Left kidney (tissue), 1 donor: ENCODE measurements at regions not wholly inside any gene's neighbourhood (a gene's known extent, or its start where the extent isn't known, plus 50 kb on each side); places are given as distances from the start of the nearest gene placed in this dataset.

Experiments
- DNase-seq: peaks from one replicate; pipeline ENCODE4 v3.0.0-alpha.2; 2013

- DNase-seq, result no peak
Measured at GRCh38 chr2:19717446-19717845, 184.3 kb downstream of the TTC32 start.

- DNase-seq, result no peak
Measured at GRCh38 chr2:19714926-19715325, 186.9 kb downstream of the TTC32 start.

- no peak for DNase-seq
Measured at GRCh38 chr2:19712850-19713249, 188.9 kb downstream of the TTC32 start.

GRCh38 chr2:19711470-19712372 is 190.1 kb downstream of the TTC32 start:
- peak; percentile 31 for DNase-seq

- no peak for DNase-seq
Measured at GRCh38 chr2:19710230-19710629, 191.6 kb downstream of the TTC32 start.

GRCh38 chr2:19709553-19709952 is 192.2 kb downstream of the TTC32 start:
- DNase-seq, result no peak

- no peak for DNase-seq
Measured at GRCh38 chr2:19708776-19709175, 193.0 kb downstream of the TTC32 start.

- no peak for DNase-seq
Measured at GRCh38 chr2:19706332-19706731, 195.5 kb downstream of the TTC32 start.

GRCh38 chr2:19702267-19702666 is 199.5 kb downstream of the TTC32 start:
- DNase-seq, result no peak

- DNase-seq, result no peak
Measured at GRCh38 chr2:19700861-19701585, 200.8 kb downstream of the TTC32 start.

GRCh38 chr2:19697131-19697530 is 204.7 kb downstream of the TTC32 start:
- DNase-seq, result no peak

GRCh38 chr2:19695706-19696105 is 206.1 kb downstream of the TTC32 start:
- DNase-seq, result no peak

- no peak for DNase-seq
Measured at GRCh38 chr2:19691892-19692291, 209.9 kb downstream of the TTC32 start.

GRCh38 chr2:19690429-19690828 is 211.4 kb downstream of the TTC32 start:
- no peak for DNase-seq

- DNase-seq, result no peak
Measured at GRCh38 chr2:19689646-19690168, 212.1 kb downstream of the TTC32 start.

GRCh38 chr2:19688059-19688458 is 213.7 kb downstream of the TTC32 start:
- no peak for DNase-seq

- no peak for DNase-seq
Measured at GRCh38 chr2:19687017-19687659, 214.6 kb downstream of the TTC32 start.

GRCh38 chr2:19686439-19686838 is 215.3 kb downstream of the TTC32 start:
- DNase-seq, result no peak

GRCh38 chr2:19685731-19686130 is 216.1 kb downstream of the TTC32 start:
- no peak for DNase-seq

GRCh38 chr2:19684516-19684915 is 217.3 kb downstream of the TTC32 start:
- DNase-seq, result no peak

- no peak for DNase-seq
Measured at GRCh38 chr2:19683556-19683955, 218.2 kb downstream of the TTC32 start.

- DNase-seq, result no peak
Measured at GRCh38 chr2:19682493-19682892, 219.3 kb downstream of the TTC32 start.
